MM.1S (cell line): ENCODE measurements at regions not wholly inside any gene's neighbourhood (a gene's known extent, or its start where the extent isn't known, plus 50 kb on each side); places are given as distances from the start of the nearest gene placed in this dataset.

Source experiments
- DNase-seq: peaks from one replicate; pipeline ENCODE4 v3.0.0-alpha.2; 2015
- H2AFZ ChIP-seq: fragments of 300-600 bp; sonication (generic); 2 replicates; pipeline ENCODE4 v1.6.0; 2016; ENCODE audit warnings: antibody characterized with exemption, low read length
- H3F3A ChIP-seq: fragments of 300-600 bp; sonication (generic); 2 replicates; pipeline ENCODE4 v1.6.1; 2016; ENCODE audit warnings: mild to moderate bottlenecking, antibody characterized with exemption, low read length, moderate library complexity, mixed read lengths; ENCODE audit not compliant: insufficient read depth
- H3K27ac ChIP-seq: fragments of 300-600 bp; sonication (generic); 2 replicates; pipeline ENCODE4 v1.5.1; 2016; ENCODE audit warnings: mild to moderate bottlenecking, low read length
- H3K27me3 ChIP-seq: fragments of 300-600 bp; sonication (generic); replicated peaks from 2 replicates; pipeline ENCODE4 v1.6.0; 2016; ENCODE audit warnings: low read length; ENCODE audit not compliant: insufficient read depth
- H3K36me3 ChIP-seq: fragments of 300-600 bp; sonication (generic); replicated peaks from 2 replicates; pipeline ENCODE4 v1.6.1; 2016; ENCODE audit warnings: mild to moderate bottlenecking, low read length, mixed read lengths; ENCODE audit not compliant: insufficient read depth
- H3K4me1 ChIP-seq: fragments of 300-600 bp; sonication (generic); 2 replicates; pipeline ENCODE4 v1.6.1; 2016; ENCODE audit warnings: low read length, mixed read lengths
- H3K4me2 ChIP-seq: fragments of 300-600 bp; sonication (generic); 2 replicates; pipeline ENCODE4 v1.6.0; 2016; ENCODE audit warnings: low read depth, low read length
- H3K4me3 ChIP-seq: fragments of 300-600 bp; sonication (generic); 2 replicates; pipeline ENCODE4 v1.5.1; 2016; ENCODE audit warnings: low read length, mixed read lengths
- H3K79me2 ChIP-seq: fragments of 300-600 bp; sonication (generic); 2 replicates; pipeline ENCODE4 v1.6.1; 2016; ENCODE audit warnings: mixed run types, low read length, mixed read lengths
- H3K9ac ChIP-seq: fragments of 300-600 bp; sonication (generic); 2 replicates; pipeline ENCODE4 v1.6.1; 2016; ENCODE audit warnings: low read length, mixed read lengths
- H3K9me2 ChIP-seq: fragments of 300-600 bp; sonication (generic); replicated peaks from 2 replicates; pipeline ENCODE4 v1.6.1; 2016; ENCODE audit warnings: mild to moderate bottlenecking, low read length, mixed read lengths; ENCODE audit not compliant: insufficient read depth
- H3K9me3 ChIP-seq: fragments of 300-600 bp; sonication (generic); replicated peaks from 2 replicates; pipeline ENCODE4 v1.6.1; 2016; ENCODE audit warnings: mild to moderate bottlenecking, low read length, mixed read lengths; ENCODE audit not compliant: insufficient read depth
- H4K20me1 ChIP-seq: fragments of 300-600 bp; sonication (generic); 2 replicates; pipeline ENCODE4 v1.6.1; 2016; ENCODE audit warnings: mild to moderate bottlenecking, low read length, moderate library complexity, mixed read lengths; ENCODE audit not compliant: insufficient read depth
- EZH2 ChIP-seq: fragments of 300-600 bp; sonication (generic); optimal IDR thresholded peaks from 2 replicates; pipeline ENCODE3; 2017; ENCODE audit warnings: low read depth, mild to moderate bottlenecking, antibody characterized with exemption, low read length, mixed read lengths
- EZH2phosphoT487 ChIP-seq: fragments of 300-600 bp; sonication (generic); IDR thresholded peaks from 2 replicates; pipeline ENCODE4 v1.6.1; 2018; ENCODE audit warnings: antibody characterized with exemption, low read length
- TF ChIP-seq, protein P1 (sequence below): fragments of 300-600 bp; sonication (generic); IDR thresholded peaks from 2 replicates; pipeline ENCODE4 v1.5.1; 2016; ENCODE audit warnings: antibody characterized with exemption, low read length, mixed read lengths

DNA sequence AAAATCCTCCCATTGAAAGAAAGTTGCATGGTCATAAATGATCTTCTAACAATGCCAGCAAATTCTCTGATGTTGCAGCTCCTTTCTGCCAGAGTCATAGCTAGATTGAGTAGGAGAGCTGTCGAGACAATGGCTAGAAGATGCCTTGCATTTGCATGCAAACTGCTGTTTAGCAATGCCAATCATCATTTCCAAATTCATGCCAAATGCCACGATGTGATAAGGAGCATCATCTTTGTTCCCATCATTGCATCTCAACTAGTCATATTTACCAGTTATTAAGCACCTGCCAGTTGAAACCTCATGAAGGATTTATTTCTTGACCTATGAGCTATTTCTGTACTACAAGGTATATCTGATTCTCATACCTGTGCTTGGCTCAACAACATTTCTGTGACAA lies 246.4 kb upstream of the PIK3R1 start:
- no peak for DNase-seq
- Histone ChIP-seq H4K20me1 (no peaks in the 10 kb centered on the region), H3K4me3 (no peak overlapping the region), H3K79me2 (no peaks in the 10 kb centered on the region), H3K4me1 (no peaks in the 10 kb centered on the region), H3K9me2 (no peaks in the 10 kb centered on the region), H3K27ac (no peak overlapping the region), H3F3A (no peaks in the 10 kb centered on the region), H3K36me3 (no peaks in the 10 kb centered on the region), H3K27me3 (no peaks in the 10 kb centered on the region), H3K9ac (no peak overlapping the region), H2AFZ (no peak overlapping the region), H3K4me2 (no peak overlapping the region), H3K9me3 (no peaks in the 10 kb centered on the region)
- no peak for TF ChIP-seq EZH2phosphoT487
- TF ChIP-seq, protein P1, sequence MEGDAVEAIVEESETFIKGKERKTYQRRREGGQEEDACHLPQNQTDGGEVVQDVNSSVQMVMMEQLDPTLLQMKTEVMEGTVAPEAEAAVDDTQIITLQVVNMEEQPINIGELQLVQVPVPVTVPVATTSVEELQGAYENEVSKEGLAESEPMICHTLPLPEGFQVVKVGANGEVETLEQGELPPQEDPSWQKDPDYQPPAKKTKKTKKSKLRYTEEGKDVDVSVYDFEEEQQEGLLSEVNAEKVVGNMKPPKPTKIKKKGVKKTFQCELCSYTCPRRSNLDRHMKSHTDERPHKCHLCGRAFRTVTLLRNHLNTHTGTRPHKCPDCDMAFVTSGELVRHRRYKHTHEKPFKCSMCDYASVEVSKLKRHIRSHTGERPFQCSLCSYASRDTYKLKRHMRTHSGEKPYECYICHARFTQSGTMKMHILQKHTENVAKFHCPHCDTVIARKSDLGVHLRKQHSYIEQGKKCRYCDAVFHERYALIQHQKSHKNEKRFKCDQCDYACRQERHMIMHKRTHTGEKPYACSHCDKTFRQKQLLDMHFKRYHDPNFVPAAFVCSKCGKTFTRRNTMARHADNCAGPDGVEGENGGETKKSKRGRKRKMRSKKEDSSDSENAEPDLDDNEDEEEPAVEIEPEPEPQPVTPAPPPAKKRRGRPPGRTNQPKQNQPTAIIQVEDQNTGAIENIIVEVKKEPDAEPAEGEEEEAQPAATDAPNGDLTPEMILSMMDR = no peak
- no peak for TF ChIP-seq EZH2

DNA sequence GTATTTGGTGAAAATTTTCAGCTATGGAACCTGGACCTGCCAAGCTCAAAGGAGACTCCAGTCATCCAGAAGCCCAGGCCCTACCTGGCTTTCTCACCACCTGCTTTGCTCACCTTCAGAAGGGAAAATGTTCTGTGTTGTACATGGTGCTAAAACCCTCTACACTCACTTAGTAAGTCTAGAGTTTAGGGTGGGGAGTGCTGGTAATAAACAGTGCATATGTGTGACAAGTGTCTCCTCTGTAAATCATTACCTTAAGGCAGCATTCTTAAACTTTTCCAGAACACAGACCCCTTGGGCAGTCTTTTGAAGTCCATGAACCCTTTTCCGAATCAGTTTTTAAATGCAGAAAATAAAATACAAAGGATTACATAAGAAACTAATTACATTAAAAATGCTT lies 248.8 kb upstream of the PIK3R1 start:
- Histone ChIP-seq H3K4me2 (no peak overlapping the region), H3K79me2 (no peaks in the 10 kb centered on the region), H4K20me1 (no peaks in the 10 kb centered on the region), H3K9me2 (no peaks in the 10 kb centered on the region), H3F3A (no peaks in the 10 kb centered on the region), H3K4me1 (no peaks in the 10 kb centered on the region), H2AFZ (no peak overlapping the region), H3K9me3 (no peaks in the 10 kb centered on the region), H3K36me3 (no peaks in the 10 kb centered on the region), H3K27ac (no peak overlapping the region), H3K9ac (no peak overlapping the region), H3K27me3 (no peaks in the 10 kb centered on the region), H3K4me3 (no peak overlapping the region)
- TF ChIP-seq EZH2phosphoT487 = no peak
- no peak for DNase-seq

DNA sequence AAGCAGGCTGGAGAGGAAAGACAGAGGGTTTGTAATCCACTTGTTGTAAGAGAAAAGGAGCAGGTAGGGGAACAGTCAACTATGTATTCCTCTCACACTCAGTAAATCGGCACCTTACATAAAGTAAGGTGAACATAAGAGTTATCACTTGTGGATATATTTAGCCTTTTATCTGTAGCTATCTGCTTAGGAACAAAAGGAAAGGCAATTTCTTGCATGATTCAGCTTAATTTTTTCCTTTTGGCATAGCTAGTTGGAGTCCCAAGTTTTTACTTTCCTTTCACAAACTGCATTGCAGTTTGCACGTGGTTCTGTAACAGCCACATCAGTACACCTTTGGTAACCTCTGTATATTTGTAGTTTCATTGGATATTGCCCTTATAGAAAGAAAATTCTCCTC lies 250.9 kb upstream of the PIK3R1 start:
- no peak for TF ChIP-seq EZH2phosphoT487
- TF ChIP-seq EZH2 = no peak
- TF ChIP-seq, protein P1 = no peak
- H3K4me2 ChIP-seq = no peak overlapping the region
- H3K4me1 ChIP-seq = no peaks in the 10 kb centered on the region

DNA sequence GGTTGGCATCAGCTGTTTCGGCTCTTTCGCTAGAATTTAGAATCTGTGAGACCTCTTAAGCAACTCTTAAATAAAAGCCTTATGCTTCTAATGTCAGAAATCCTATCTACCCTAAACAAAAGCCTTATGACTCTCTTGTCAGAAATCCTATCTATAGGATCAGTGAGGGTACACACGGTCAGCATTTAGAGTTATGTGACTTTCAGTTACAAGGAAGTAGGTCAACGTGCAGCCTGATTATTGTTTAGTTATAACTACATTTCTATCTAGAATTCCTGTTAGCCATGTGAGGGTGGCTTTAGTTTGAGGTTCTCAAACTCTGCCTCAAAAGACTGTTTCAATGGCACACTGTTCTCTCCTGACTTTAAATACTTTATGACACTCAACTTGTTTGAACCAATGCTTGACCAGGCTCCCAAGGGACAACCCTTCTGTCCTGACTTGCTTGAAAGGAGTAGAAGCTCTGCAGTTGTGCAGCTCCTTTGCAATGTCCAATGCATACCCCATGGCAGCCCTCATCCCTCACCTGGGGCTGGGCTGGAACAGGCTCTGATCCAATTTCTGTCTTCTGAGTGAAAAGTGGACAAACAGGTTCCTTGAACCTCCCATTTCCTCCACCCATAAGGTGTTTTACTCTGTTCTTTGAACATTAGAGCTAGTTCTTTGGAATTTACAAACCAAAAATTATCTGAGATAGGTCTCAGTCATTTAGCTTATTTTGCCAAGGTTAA lies 251.6 kb upstream of the PIK3R1 start:
- H3K9me3 ChIP-seq = no peaks in the 10 kb centered on the region
- no peak for DNase-seq

More for the DNA sequence above, 250.9 kb upstream of the PIK3R1 start:
- Histone ChIP-seq H2AFZ (no peak overlapping the region), H4K20me1 (no peaks in the 10 kb centered on the region), H3K4me3 (no peak overlapping the region), H3F3A (no peaks in the 10 kb centered on the region), H3K9ac (no peak overlapping the region), H3K79me2 (no peaks in the 10 kb centered on the region), H3K27me3 (no peaks in the 10 kb centered on the region), H3K9me3 (no peaks in the 10 kb centered on the region), H3K9me2 (no peaks in the 10 kb centered on the region), H3K36me3 (no peaks in the 10 kb centered on the region), H3K27ac (no peak overlapping the region)
- DNase-seq = no peak

More for the DNA sequence above, 251.6 kb upstream of the PIK3R1 start:
- Histone ChIP-seq H3K27ac (no peak overlapping the region), H3K9ac (no peak overlapping the region), H3K36me3 (no peaks in the 10 kb centered on the region), H4K20me1 (no peaks in the 10 kb centered on the region), H3K79me2 (no peaks in the 10 kb centered on the region), H3K27me3 (no peaks in the 10 kb centered on the region), H3K9me2 (no peaks in the 10 kb centered on the region), H3K4me1 (no peaks in the 10 kb centered on the region), H3K4me2 (no peak overlapping the region), H3K4me3 (no peak overlapping the region), H3F3A (no peaks in the 10 kb centered on the region), H2AFZ (no peak overlapping the region)
- TF ChIP-seq, protein P1 = no peak
- TF ChIP-seq EZH2phosphoT487 = no peak
- TF ChIP-seq EZH2 = no peak
